EL (cell line): ENCODE measurements at regions not wholly inside any gene's neighbourhood (a gene's known extent, or its start where the extent isn't known, plus 50 kb on each side); places are given as distances from the start of the nearest gene placed in this dataset.

Experiments
- DNase-seq: peaks from one replicate; pipeline ENCODE4 v3.0.0-alpha.2; 2016

DNA sequence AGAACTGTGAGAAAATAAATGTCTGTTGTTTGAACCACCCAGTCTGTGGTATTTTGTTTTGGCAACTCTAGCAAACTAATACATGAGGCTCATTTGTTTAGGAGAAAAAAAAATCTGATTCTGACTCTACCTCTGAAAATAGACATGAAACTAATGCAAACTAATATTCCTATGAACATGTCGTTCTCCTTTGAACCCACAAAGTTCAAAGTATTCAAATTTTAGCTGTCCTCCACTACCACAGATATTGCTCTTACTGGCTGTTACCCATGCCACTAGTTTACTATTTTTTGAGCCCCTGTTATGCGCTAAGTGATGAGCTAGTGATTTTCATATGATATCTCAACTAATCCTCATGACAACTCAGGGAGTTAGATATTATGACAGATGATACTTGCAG is 58.8 kb upstream of the ZNF804B start:
- DNase-seq = no peak

DNA sequence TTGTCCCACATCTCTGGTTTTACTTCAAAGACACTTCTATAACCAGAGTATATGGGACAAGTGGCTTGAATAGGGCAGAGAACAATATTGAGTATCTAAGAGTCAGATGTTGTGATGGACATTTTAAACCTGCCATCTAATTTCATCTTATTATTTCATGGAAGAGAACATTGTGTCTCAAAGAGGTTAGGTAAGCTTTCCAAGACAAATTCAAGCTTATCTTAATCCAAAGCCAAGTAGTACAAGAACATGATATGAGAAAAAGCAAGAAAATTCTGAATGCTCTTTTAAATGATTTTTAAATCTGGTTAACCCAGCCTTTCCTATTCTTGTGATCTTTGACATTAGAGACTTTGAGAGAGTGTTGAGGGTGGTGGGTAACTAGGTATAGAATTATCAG is 65.3 kb upstream of the ZNF804B start:
- no peak for DNase-seq

DNA sequence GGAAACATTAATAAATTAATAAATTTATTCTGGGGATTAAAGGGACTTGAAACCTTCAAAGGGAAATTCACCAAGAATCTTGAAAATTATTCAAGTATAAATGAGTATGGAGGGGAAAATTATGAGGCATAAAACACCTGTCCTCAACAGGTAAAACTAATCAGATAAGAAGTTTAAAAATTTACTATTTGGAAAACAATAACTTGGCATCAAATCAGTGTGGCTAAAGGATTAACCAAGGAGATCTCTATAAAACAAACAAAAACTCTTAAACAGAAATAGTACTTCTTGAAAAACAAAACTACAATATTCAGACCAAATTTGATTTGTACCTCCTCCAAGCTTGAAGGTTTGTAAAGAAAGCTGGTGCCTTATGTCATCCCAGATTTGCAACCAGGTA is 66.4 kb upstream of the ZNF804B start:
- DNase-seq = no peak

DNA sequence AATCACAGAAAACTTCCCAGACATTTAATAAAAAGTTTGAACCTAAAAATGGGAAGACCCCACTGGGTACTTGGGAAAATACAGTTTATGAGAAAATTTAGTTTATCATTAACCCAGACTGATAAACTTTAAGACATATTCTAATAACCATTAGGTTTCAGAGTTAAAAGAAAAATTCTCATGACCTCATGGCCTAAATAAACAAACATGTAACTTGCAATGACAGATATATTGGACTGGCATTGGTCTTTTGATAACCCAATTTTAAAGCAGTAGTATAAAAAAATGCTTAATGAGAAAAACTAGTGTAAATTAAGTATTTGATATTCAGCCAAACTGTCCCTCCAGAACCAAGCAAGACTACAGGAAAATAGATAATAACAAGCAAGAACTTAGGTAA is 67.0 kb upstream of the ZNF804B start:
- no peak for DNase-seq

DNA sequence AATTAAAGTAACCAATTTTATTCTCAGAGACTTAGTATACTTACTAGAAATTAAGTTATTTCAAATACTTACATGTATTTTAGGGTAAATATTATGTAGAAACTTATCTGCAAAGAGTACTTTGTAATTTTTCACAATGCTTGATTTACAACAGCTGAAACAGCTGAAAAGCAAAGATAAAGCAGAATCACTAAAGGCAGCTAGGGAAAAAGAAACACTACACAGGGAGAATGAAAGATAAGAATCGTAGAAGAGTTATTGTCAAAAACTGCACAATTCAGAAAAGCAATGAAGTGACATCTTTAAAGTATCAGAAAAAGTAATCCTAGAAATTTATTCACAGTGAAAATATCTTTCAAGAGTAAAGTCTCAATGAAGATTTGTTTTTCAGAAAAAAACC is 69.7 kb upstream of the ZNF804B start:
- no peak for DNase-seq

DNA sequence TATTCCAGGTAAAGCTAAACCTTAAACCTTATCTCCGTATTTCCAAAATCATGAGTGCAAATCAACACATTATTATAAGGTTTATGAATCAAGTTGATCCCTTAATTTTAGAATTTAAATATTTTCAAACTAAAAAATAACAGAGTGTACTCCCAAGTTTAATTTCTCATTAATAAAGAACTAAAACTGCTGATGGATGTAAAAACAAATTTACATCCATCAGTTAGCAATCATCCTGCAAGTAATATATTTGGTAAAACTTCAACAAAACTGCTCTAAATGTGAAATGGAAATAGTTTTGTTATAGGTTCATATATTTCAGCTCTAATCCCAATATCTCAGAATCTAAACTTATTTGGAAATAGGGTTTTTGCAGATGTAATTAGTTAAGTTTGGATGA is 71.3 kb upstream of the ZNF804B start:
- DNase-seq = no peak

DNA sequence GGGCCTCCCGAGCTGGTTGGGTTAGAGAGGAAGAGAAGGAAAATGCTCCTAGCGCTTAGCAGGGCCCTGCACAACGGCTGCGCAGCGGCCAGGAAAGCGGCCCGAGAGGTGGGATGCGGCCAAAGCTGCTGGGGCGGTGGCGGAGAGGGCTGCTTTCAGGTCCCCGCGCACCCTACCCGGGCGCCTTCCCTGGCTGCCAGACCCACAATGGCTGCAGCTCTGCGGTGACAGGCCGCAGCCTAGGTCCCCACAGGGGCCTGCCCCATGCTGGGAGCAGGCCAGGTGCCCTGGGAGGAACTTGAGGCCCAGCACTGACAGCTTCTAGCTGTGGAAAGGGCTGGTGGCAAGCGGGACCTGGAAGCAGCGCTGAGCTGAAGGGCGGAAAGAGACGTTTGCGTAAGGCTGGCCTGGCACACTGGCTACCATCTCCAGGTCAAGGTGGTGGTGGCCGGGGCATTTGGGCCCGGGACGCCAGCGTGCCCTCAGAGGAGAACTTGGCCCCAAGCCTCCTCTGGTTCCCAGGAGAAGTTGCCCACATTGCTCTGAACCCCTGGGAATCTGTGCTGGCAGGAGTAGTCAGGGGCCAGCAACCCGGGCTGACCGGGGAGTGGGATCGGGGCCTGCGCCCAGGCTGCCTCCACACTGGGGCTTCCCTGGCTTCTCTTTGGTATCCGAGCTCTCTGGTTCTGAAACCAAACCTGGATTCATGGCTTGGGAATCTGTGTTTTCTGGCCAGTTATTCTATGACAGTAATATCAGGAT is 72.9 kb upstream of the ZNF804B start:
- DNase-seq = no peak

DNA sequence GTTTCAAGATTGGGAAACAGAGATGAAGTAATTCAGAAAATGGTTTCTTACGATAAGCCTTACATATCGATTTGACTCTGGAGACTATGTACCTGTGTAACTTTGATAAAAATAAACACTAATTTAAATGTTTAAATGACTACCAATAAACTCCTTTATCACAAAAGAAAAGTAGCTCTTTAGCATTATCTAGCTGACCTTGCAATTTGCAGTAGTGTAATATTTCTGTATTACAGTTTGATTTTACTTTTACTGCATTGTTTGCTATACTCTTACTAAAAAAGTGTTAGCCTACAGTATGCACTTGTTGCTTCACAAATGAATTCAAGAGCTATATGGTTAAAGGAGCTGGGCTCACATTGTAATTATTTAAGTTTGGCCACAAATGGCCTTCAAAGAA is 77.8 kb upstream of the ZNF804B start:
- DNase-seq = no peak

DNA sequence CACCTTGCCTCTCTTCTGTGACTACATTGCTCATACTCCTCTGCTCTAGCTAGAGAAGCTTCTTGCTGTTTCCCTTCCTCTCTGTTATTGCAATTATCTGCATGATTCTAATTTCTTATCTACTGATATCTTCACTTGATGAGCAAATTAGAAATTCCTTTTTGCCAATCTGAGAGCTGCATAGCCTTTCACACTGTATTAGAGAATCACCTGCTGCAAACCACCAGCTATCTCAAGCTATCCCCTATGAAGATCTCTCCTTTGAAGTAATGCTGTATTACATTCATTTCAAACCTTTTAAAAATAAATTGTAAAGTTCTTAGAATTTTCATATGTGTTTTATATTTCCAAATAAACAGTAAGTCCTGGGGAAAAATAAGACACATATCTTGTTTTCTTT is 89.0 kb upstream of the ZNF804B start:
- no peak for DNase-seq

DNA sequence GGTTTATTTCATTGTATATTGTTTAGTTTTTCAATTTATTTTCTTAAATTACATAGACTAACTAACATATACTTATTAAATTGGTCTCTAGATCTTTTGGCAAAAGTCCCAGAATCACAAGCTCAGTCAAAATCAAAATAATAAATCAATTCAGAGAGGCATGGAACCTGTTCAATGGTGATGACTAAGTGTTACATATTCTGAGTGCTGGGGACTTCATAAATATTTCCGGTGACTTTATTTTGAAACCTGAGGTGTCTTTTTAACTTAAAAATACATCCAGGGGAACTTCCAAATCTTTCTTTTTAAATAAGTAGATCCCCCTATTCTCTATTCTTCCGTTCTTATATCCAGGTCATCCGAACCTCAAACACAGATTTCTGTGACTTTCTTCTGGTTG is 89.6 kb upstream of the ZNF804B start:
- no peak for DNase-seq

DNA sequence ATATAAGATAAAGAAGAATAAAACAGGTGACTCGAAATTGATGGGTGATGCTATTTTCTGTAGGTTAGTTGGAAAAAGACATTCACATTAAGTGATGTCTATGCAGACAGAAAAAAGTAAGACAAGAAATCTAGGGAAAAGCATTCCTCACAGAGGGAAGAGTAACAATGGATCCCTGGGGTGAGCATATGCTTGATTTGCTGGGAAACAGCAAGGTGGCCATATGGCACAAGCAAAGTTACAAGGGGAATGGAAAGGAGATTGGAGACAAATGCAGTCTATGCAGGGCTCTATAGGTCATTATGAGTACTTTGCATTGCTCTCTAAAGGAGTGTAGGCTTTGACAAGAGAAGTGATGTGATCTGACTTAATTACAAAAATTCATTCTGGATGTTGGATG is 90.9 kb upstream of the ZNF804B start:
- no peak for DNase-seq

DNA sequence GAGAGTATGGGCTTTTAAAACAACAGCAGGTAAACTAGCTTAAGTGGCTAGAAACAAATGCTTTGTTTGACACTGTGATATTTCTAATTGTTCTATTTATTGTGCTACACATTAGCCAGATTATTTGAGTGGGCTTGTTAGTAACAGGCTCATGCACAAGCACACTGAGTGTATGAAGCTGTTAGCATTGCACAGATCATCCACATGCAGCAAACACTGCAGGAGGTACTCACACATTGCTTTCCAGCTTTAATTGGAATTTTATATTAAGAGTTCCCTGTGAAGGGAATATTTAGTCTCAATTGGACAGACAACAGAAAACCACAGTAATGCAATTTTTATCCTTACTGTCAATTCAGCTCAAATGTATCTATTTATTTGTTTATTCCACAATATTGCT is 92.9 kb upstream of the ZNF804B start:
- DNase-seq = no peak

DNA sequence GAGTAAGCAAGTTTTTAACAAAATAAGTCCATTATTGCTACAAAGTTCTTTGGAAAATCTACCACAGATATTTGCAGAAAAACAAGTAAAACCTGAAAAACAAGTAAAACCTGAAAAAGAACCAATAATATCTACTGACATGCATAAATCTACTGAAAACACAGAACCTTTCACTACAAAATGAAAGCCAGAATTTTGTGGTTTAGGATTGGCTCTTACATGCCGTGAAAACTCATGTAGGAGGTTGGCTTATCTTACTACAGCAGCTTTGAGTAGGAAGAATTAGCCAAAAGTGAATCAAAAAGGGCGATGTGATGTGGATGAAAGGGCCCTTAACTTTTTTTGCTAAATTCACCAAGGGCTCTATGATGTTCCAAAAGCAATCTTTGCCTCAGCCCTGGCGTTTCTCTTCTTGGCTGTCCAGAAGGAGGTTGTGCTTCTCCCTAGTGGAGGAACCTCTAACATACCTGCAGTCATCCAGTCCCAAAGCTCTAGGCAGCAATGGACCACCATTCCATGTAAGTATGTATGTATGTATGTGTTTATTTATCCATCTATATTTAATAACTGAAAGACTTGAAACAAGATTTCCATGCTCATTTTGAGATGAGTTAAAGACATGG is 93.5 kb upstream of the ZNF804B start:
- DNase-seq = no peak

DNA sequence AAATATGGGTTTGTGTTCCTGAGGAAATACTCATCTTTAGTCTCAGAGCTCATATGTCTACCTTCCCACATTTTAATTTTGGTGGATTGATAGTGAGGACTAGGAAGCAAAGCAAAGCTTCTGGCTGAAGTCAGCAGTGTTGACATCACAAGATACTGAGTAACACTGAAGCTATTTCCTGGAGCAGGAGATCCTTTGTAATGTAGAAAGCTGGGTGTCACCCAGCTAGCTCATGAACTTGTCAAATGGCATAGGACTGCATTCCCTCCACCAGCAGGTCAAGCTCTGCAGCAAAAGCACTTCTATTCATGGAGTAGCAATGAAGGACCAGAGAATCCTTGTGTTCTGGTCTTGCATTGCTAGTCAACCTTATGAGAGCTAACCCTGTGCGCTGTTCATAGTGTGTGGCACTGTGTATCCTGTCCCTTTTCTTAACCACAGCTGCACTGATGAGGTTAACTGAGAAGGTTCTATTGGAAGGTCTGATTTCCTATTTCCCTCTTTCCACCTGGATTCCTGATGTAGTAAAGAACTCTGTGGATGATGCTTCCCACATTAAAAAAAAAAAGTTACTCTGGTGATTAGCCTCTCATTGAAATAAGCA is 94.8 kb upstream of the ZNF804B start:
- no peak for DNase-seq

DNA sequence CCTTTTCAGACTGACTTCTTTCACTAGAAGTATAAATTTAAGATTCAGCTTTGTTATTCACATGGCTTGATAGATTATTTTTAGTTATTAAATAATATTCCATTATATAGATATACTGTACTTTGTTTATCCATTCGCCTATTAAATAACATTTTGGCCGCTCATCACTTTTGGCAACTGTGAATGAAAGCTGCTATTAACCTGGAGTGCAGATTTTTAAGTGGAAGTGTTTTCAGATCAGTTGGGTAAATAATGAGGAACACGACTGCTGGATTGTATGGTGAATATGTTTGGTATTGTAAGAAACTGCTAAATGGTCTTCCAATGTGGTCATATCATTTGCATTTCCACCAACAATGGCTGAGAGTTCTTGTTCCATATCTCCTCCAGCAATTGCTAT is 97.6 kb upstream of the ZNF804B start:
- no peak for DNase-seq

DNA sequence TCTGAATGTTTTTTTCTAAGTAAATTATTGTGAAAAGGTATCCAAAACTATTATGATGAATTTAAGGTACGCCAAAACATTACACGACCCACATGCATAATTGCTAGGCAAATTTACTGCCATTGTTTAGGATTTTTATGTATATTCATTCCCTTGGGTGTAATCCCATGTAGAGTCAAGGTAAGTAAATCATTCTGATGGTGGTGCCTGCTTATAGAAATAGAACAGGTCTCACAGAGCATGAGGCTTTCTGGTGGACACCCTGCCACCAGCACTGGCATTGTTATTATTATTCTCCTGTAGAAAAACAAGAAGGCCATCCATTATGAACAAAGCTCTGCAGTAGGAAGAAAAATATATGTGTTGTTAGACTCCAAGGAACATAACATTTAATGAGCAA is 111.7 kb upstream of the ZNF804B start:
- DNase-seq = no peak

DNA sequence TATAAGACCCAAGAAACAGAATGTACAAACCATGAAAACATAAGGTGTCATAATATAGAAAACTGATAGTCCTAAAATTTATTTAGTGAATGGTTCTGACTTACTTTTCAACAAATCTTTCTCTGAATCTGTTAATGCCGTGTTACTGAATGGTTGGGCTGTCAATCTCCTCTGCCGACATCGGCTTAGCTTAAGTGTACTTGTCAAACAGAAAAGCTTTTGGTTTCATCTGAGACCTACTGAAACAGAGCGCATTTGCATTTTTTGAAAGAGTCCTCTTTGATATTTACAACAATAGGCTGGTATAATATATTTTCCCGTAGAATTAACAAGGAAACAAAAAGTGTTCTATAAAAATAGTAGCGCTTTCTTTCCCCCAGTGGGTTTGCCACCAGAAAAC is 120.9 kb upstream of the ZNF804B start:
- DNase-seq = no peak

DNA sequence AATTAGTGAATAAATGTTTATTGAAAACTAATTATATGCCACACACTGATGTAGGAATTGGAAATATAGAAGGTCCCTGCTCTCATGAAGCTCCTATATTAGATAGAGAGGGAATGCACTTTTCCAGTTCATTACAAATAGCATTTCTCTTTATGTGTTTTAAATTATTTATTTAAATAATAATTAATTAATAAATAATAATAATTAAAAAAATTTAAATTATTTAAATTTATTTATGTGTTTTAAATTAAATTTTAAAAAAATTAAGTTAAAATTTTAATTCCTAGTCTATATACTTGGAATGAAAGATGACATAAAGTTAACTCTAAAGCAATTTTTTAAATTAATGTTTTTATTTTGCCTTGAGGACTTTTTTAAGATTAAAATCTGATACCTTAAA is 121.7 kb upstream of the ZNF804B start:
- no peak for DNase-seq

DNA sequence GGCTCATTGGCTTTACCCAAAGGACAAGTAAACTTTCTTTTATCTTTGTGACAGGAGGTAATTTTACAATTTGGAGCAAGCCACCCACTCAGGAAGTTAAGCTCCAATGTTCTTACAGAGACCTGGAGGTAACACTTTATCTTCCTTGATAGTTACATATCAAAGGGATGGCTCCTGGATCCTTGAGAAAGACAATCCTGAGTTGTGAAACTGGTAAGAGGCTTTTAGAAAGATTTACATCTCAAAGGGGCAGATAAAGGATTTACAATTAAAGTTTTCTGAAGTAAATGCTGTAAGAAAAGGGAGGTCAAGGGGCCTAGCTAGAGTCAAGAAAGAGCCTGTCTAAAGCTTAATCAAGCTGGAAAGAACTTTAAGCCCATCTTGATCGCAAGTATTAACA is 124.4 kb upstream of the ZNF804B start:
- no peak for DNase-seq

DNA sequence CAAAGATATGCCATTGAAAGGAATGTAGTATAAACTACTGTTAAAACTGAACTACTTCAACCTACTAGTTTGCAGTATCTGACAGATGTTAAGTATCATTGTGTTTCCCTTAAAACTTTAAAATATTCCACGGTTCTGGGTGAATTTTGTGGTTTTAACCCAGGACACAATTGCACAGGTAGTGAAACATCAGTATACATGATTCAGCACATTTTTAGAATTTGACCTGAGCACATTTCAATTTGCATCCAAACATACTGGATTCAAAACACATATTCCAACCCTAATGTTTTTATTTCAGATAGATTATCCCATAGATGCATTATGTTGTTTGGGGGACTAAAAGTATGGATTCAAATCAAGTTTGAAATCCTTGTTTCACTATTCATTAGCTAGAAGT is 129.9 kb upstream of the ZNF804B start:
- DNase-seq = no peak

DNA sequence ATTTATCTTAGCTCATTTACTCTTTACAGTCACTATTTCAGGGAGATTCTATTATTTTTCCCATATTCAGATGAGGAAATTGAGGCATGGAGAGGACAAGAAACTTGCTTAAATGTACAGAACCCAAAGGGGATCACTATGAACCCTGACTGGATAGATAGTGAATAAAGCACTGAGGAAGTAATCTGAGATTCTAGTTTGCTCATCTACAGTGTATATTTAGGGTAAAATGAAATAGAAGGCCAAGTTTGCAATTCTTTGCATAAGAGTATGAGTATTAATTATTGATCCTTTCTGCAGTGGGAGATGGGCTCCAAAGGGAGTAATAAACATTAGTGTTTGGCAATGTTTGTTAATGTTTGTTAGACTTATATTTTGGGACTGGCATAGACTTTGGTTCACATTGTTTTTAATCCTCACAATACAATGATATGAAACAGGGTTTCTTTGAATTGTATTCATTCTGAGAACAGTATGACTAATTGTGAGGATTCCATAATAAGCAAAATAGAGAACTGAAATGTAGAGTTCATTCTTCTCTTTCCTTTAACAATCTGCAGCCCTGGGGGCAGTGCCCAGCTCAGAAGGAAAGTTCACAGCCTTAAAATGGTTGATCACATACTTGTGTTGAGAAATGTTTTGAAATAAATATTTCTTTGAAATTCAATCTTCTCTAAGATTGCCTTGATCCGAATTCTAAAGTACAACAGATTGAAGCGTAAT is 131.0 kb upstream of the ZNF804B start:
- DNase-seq = no peak

DNA sequence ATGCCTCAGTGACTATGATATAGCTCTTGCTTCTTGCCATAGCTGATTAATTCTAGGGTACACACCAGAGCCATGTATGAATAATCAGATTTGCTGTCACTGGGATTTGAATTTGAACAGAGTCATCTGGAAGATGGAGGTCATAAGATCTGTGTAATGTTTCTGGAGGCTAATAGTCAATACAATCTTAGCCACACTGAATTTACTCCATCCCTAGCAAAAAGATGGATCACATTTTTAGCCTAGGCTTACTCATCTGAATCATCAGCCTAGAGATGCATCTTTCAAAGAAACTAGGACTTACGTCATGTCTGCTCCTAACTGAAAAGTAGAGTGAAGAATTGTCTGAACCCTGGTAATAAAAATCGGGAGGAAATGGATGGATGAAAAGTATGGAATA is 142.3 kb upstream of the ZNF804B start:
- no peak for DNase-seq

DNA sequence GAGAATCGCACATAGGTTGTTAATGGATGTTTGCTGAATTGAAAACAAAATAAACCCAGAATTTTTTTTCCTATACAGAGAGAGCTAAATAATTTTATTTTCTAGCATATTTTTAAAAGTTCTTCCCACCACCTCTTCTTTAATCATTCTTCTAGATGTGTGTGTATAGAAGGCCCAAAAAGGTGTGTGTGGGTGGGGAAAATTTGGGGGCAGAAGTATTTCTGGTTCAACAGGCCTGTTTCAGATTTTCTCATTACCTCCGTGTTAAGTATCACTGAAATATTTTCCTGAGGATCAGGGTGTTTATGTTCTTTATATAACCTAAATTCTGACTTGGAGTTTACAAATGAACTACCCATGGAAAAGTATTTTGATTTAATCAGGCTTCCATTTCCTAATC is 144.2 kb upstream of the ZNF804B start:
- no peak for DNase-seq

DNA sequence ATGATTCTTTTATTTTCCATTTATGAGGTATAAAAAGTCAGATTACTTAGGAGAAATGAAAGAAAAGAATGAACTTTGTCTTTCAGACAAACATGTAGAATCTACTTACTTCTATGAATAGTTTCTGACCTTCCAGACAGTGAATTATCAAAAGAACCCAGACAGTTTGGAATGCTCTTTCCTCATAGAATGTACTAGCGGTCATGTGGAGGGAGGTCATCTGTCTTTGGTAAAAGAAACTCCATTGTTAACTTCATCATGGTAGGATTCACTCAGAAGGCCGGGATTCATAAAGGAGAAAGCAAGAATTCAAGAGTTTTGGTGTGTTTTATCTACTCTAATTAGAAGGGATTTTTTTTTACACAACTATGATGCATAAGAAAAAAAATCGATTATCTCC is 144.8 kb upstream of the ZNF804B start:
- DNase-seq = no peak
